ENCODE measurements at regions not wholly inside any gene's neighbourhood (a gene's known extent, or its start where the extent isn't known, plus 50 kb on each side); places are given as distances from the start of the nearest gene placed in this dataset.
A peak's percentile ranks its signal among the peaks of the same experiment; 100 is the strongest.

GRCh38 chr9:134273647-134274046 lies 52.6 kb upstream of the RXRA start:
- TF ChIP-seq USF2 (IDR thresholded peaks at IDR 0.05; ENCODE audit: borderline replicate concordance, low read depth, low read length) (no peak), ETV6 (conservative IDR thresholded peaks at IDR 0.05 in 1 of 2, IDR thresholded peaks at IDR 0.05 in 1 of 2; ENCODE audit: borderline replicate concordance in 1 of 2, low read depth in 1 of 2) (no peak), JUNB (IDR thresholded peaks at IDR 0.05) (no peak), BCL11A (IDR thresholded peaks at IDR 0.05; ENCODE audit: low read depth, low read length) (no peak), RAD21 (IDR thresholded peaks at IDR 0.05; ENCODE audit: insufficient read depth, low read depth, low read length) (no peak)
- Histone ChIP-seq H3K4me3 (no peak overlapping the region), H3K9ac (ENCODE audit: control insufficient read depth, insufficient read depth, low read length) (no peak overlapping the region), H2AFZ (ENCODE audit: control insufficient read depth, low read depth, low read length) (no peak overlapping the region), H3K4me1 (ENCODE audit: control insufficient read depth, insufficient read depth, low read length) (peaks cover 5% of the 10 kb centered on the region), H3K36me3 (ENCODE audit: control insufficient read depth in 2 of 2, insufficient read depth in 2 of 2, low read length in 1 of 2) (no peaks in the 10 kb centered on the region), H3K79me2 (ENCODE audit: control insufficient read depth, insufficient read depth, low read length) (no peaks in the 10 kb centered on the region), H3K9me3 (replicated peaks; ENCODE audit: control insufficient read depth, insufficient read depth, low read length) (peaks cover 5% of the 10 kb centered on the region; the same call in 2 of the 3 replicates), H3K27ac (ENCODE audit: control insufficient read depth, insufficient read depth) (no peak overlapping the region), H3K4me2 (ENCODE audit: control insufficient read depth, insufficient read depth) (no peak overlapping the region), H4K20me1 (ENCODE audit: control insufficient read depth, insufficient read depth) (no peaks in the 10 kb centered on the region), H3K27me3 (replicated peaks in 1 of 2; ENCODE audit: control insufficient read depth in 2 of 2, insufficient read depth in 2 of 2, low read length in 1 of 2) (peaks cover 0 to 4% of the 10 kb centered on the region in 2 experiments; a peak in 1 of 4 replicates)
- RAD21 ChIA-PET (ENCODE audit: unreplicated experiment), result no interaction called here
- in situ Hi-C loops (cut with MboI) (no loop called here), intact Hi-C loops (cut with micrococcal nuclease; ENCODE audit: unreplicated experiment) (no loop called here)
- WGBS (ENCODE audit: insufficient coverage, insufficient replicate concordance, low lambda C conversion rate, missing lambda C conversion rate), result 54% methylated on average over 5 of the region's 5 CpGs
- SMC1A ChIA-PET (ENCODE audit: uncharacterized antibody, unreplicated experiment), result no interaction called here
- CTCF ChIA-PET, result no interaction called here
- FAIRE-seq (no peak), ATAC-seq (no peak), DNase-seq (ENCODE audit: low read depth, low spot score) (no peak)
- POLR2A ChIA-PET, result no interaction called here
- no TSS peak for BruUV-seq (replicated peaks)

GRCh38 chr9:134275375-134275774 lies 50.9 kb upstream of the RXRA start:
- no peak for FAIRE-seq
- no peak for TF ChIP-seq KDM1A (IDR thresholded peaks at IDR 0.05; ENCODE audit: borderline replicate concordance)
- TF ChIP-seq RCOR1 (conservative IDR thresholded peaks at IDR 0.05; ENCODE audit: low read depth, low read length), result no peak
- no peak for TF ChIP-seq ZNF687 (IDR thresholded peaks at IDR 0.05)
- BruUV-seq (replicated peaks), result no TSS peak
- no peaks in the 10 kb centered on the region for H3K36me3 ChIP-seq (ENCODE audit: control insufficient read depth in 2 of 2, insufficient read depth in 2 of 2, low read length in 1 of 2)
- H3K27me3 ChIP-seq (replicated peaks in 1 of 2; ENCODE audit: control insufficient read depth in 2 of 2, insufficient read depth in 2 of 2, low read length in 1 of 2), result peaks cover 0 to 4% of the 10 kb centered on the region in 2 experiments; a peak in 1 of 4 replicates
- ATAC-seq, result peak; percentile 52; the same call in 2 of the 3 replicates
- H3K4me2 ChIP-seq (ENCODE audit: control insufficient read depth, insufficient read depth), result no peak overlapping the region
- no peak overlapping the region for H3K27ac ChIP-seq (ENCODE audit: control insufficient read depth, insufficient read depth)
- no peak for DNase-seq (ENCODE audit: low read depth, low spot score)
- H4K20me1 ChIP-seq (ENCODE audit: control insufficient read depth, insufficient read depth), result no peaks in the 10 kb centered on the region
- WGBS (ENCODE audit: insufficient coverage, insufficient replicate concordance, low lambda C conversion rate, missing lambda C conversion rate), result 23% methylated on average over 7 of the region's 9 CpGs
- ChIA-PET POLR2A (no interaction called here), RAD21 (ENCODE audit: unreplicated experiment) (no interaction called here), SMC1A (ENCODE audit: uncharacterized antibody, unreplicated experiment) (no interaction called here), CTCF (no interaction called here)
- H3K9ac ChIP-seq (ENCODE audit: control insufficient read depth, insufficient read depth, low read length), result no peak overlapping the region
- H3K79me2 ChIP-seq (ENCODE audit: control insufficient read depth, insufficient read depth, low read length), result no peaks in the 10 kb centered on the region
- intact Hi-C loops (cut with micrococcal nuclease; ENCODE audit: unreplicated experiment) (no loop called here), in situ Hi-C loops (cut with MboI) (no loop called here)
- H3K4me1 ChIP-seq (ENCODE audit: control insufficient read depth, insufficient read depth, low read length), result no peaks in the 10 kb centered on the region
- no peak overlapping the region for H3K4me3 ChIP-seq
- H3K9me3 ChIP-seq (replicated peaks; ENCODE audit: control insufficient read depth, insufficient read depth, low read length), result no peaks in the 10 kb centered on the region; the same call in 2 of the 3 replicates
- no peak overlapping the region for H2AFZ ChIP-seq (ENCODE audit: control insufficient read depth, low read depth, low read length)

All from GM12878 (cell line).